AG04450 (cell line): ENCODE measurements at regions not wholly inside any gene's neighbourhood (a gene's known extent, or its start where the extent isn't known, plus 50 kb on each side); places are given as distances from the start of the nearest gene placed in this dataset.
"Not testable (repeated sequence)": the region's sequence is repeated elsewhere in the genome, so short reads cannot be mapped to it uniquely, and the experiment has no call there.

Experiments
- CTCF ChIA-PET: fragments of 300-600, 350-600 bp; formaldehyde crosslinking; extraction: SDS; loops from one replicate; lab custom pipeline; 2022; ENCODE audit warnings: antibody characterized with exemption, inconsistent platforms; lab: Charles Lee
- POLR2A ChIA-PET: fragments of 350-600 bp; formaldehyde crosslinking; extraction: SDS; loops from one replicate; lab custom pipeline; 2021; ENCODE audit warnings: antibody characterized with exemption, inconsistent platforms; lab: Yijun Ruan, JAX
- DNase-seq: peaks from one replicate; pipeline ENCODE4 v3.0.0-alpha.2; 2011; ENCODE audit warnings: low read depth, low spot score
- H3K27ac ChIP-seq: one replicate; pipeline ENCODE4 v1.5.1; 2012; ENCODE audit warnings: low read depth, low read length, control low read depth
- H3K27me3 ChIP-seq: one replicate; pipeline ENCODE4 v1.6.0; 2012; ENCODE audit warnings: low read length; ENCODE audit not compliant: control insufficient read depth, insufficient read depth
- H3K4me3 ChIP-seq: 2 replicates; pipeline ENCODE4 v1.5.1; 2011; ENCODE audit warnings: mild to moderate bottlenecking, low read depth, low read length, control low read depth
- H3K9me3 ChIP-seq: 2 replicates; pipeline ENCODE4 v1.5.1; 2012; ENCODE audit warnings: low read length; ENCODE audit not compliant: control insufficient read depth, insufficient read depth
- TF ChIP-seq, protein P1 (sequence below): IDR thresholded peaks from 2 replicates; pipeline ENCODE4 v1.5.1; 2011; ENCODE audit warnings: low read depth, low read length, control low read depth, inconsistent platforms

DNA sequence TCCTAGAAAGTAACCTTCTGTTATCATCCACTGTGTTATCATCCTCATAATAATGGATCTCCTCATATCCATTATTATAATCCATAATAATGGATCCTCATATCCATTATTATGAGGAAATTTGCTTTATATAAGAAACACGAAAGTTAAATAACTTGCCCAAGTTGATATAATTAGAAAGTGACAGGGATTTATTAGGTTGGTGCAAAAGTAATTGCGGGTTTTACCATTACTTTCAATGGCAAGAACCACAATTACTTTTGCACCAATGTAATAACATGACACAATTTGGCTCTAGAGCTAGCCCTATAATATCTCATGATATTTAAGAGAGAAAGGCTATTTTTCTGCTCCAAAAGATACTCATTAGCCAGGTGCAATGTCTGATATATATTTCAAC is 275.7 kb upstream of the STXBP5 start:
- no peak overlapping the region for H3K27ac ChIP-seq
- no peaks in the 10 kb centered on the region for H3K9me3 ChIP-seq
- H3K27me3 ChIP-seq: no peaks in the 10 kb centered on the region
- TF ChIP-seq, protein P1, sequence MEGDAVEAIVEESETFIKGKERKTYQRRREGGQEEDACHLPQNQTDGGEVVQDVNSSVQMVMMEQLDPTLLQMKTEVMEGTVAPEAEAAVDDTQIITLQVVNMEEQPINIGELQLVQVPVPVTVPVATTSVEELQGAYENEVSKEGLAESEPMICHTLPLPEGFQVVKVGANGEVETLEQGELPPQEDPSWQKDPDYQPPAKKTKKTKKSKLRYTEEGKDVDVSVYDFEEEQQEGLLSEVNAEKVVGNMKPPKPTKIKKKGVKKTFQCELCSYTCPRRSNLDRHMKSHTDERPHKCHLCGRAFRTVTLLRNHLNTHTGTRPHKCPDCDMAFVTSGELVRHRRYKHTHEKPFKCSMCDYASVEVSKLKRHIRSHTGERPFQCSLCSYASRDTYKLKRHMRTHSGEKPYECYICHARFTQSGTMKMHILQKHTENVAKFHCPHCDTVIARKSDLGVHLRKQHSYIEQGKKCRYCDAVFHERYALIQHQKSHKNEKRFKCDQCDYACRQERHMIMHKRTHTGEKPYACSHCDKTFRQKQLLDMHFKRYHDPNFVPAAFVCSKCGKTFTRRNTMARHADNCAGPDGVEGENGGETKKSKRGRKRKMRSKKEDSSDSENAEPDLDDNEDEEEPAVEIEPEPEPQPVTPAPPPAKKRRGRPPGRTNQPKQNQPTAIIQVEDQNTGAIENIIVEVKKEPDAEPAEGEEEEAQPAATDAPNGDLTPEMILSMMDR: no peak
- ChIA-PET POLR2A (no interaction called here), CTCF (no interaction called here)
- DNase-seq: no peak
- H3K4me3 ChIP-seq: no peak overlapping the region

DNA sequence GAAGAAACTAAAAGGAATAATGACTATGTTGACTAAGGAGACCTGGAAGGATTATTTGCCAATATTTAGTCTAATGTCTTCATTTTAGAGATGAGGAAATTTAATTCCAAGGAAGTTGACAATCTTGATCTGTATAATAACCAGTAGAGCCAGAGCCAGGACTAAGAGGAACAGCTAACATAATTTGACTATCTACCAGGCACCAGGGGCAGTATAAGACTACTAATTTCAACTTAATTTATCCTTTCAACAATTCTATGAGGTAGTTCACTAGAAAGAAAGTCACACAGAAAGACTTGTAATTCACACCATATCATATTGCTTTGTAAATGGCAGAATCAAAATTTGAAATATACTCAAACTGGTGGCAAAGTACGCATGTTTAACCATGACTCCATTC is 273.0 kb upstream of the STXBP5 start:
- ChIA-PET CTCF (no interaction called here), POLR2A (no interaction called here)
- Histone ChIP-seq H3K27ac (no peak overlapping the region), H3K27me3 (no peaks in the 10 kb centered on the region), H3K9me3 (no peaks in the 10 kb centered on the region), H3K4me3 (no peak overlapping the region)
- no peak for DNase-seq
- TF ChIP-seq, protein P1: no peak

DNA sequence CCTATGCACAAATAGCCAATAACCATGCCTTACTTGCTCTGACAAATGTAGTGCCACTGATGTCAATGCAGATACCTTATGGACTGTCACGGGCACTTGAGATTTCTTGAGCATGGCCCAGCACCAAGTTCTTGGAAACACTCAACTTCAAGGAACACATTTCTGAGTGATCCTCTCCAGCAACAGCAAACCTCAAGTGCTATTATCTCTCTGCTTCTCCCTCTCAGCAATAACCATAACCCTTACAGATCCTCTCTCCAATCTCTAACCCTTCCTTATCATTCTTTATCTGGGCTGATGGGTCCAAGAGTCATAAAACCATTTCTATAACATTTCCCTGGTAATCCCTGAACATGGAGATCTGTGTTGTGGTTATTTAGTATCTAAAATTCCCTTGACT is 266.9 kb upstream of the STXBP5 start:
- TF ChIP-seq, protein P1: no peak
- H3K27ac ChIP-seq: no peak overlapping the region
- H3K4me3 ChIP-seq: no peak overlapping the region
- H3K27me3 ChIP-seq: no peaks in the 10 kb centered on the region
- no peaks in the 10 kb centered on the region for H3K9me3 ChIP-seq
- ChIA-PET POLR2A (no interaction called here), CTCF (no interaction called here)
- DNase-seq: no peak

DNA sequence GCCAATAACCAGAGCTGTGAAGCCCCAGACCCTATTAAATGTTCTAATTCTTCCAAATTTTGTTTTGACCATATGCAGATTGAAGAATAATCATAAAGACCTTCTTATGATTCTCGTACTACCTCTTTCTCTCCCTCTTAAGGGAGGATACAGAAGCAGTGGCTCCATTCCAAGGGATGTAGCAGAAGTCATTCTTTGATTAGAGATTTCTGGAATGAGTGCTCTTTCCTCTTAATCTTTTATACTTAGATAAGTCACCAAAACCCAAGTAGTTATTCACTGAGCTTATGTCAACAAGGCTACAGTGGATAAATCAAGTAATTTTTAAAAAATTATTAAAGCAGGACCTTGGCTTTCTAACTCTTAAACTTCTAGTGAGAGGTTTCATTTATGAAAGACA is 266.0 kb upstream of the STXBP5 start:
- peaks cover 6% of the 10 kb centered on the region for H3K9me3 ChIP-seq
- TF ChIP-seq, protein P1: no peak
- CTCF ChIA-PET: no interaction called here
- H3K27me3 ChIP-seq: no peaks in the 10 kb centered on the region
- no peak overlapping the region for H3K27ac ChIP-seq
- no peak for DNase-seq
- POLR2A ChIA-PET: no interaction called here
- no peak overlapping the region for H3K4me3 ChIP-seq

DNA sequence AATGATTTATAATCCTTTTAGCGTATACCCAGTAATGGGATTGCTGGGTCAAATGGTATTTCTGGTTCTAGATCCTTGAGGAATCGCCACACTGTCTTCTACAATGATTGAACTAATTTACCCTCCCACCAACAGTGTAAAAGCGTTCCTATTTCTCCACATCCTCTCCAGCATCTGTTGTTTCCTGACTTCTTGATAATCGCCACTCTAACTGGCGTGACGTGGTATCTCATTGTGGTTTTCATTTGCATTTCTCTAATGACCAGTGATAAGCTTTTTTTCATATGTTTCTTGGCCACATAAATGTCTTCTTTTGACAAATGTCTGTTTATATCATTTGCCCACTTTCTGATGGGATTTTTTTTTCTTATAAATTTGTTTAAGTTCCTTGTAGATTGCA is 264.8 kb upstream of the STXBP5 start:
- H3K4me3 ChIP-seq, H3K27ac ChIP-seq, H3K27me3 ChIP-seq, DNase-seq, POLR2A ChIA-PET, CTCF ChIA-PET: not testable (repeated sequence)
- H3K9me3 ChIP-seq: peaks cover 12% of the 10 kb centered on the region

DNA sequence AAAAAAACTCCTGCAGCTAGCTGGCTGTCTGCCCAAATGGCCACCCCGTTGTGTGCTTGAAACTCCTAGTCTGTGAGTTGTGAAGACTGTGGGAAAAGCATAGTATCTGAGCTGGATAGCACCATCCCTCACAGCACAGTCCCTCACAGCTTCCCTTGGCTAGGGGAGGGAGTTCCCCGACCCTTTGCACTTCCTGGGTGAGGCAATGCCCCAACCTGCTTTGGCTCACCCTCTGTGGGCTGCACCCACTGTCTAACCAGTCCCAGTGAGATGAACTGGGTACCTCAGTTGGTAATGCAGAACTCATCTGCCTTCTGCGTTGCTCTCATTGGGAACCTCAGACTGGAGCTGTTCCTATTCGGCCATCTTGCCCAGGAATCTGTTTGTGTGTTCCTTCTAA is 260.6 kb upstream of the STXBP5 start:
- H3K27me3 ChIP-seq: no peaks in the 10 kb centered on the region
- no peak overlapping the region for H3K27ac ChIP-seq
- DNase-seq: no peak
- ChIA-PET POLR2A (no interaction called here), CTCF (no interaction called here)
- H3K4me3 ChIP-seq: no peak overlapping the region
- TF ChIP-seq, protein P1: no peak
- H3K9me3 ChIP-seq: peaks cover 12% of the 10 kb centered on the region
